H1 (cell line): ENCODE measurements at regions not wholly inside any gene's neighbourhood (a gene's known extent, or its start where the extent isn't known, plus 50 kb on each side); places are given as distances from the start of the nearest gene placed in this dataset.
A peak's percentile ranks its signal among the peaks of the same experiment; 100 is the strongest.

Experiments used
- CTCF ChIA-PET: fragments of 300-600 bp; sonication (Branson Sonifier 250); formaldehyde crosslinking; loops from one replicate; lab custom pipeline; 2021; ENCODE audit not compliant: partially characterized antibody; lab: Charles Lee
- POLR2A ChIA-PET: fragments of 300-600 bp; sonication (Branson Sonifier 250); formaldehyde crosslinking; loops from one replicate; lab custom pipeline; 2021; ENCODE audit warnings: inconsistent platforms; ENCODE audit not compliant: partially characterized antibody; lab: Charles Lee
- DNase-seq, 2 experiments: peaks; one replicate each; pipeline versions ENCODE4 v3.0.0 to v3.0.0-alpha.2; 2010 to 2022; ENCODE audit warnings: low spot score in 2 of 2, low read depth in 1 of 2, mixed read lengths in 1 of 2
- FAIRE-seq: peaks from 2 replicates; lab custom pipeline; 2011; peaks lifted over from hg19 to GRCh38; lab: Jason Lieb, UNC
- H2AFZ ChIP-seq: 2 replicates; pipeline ENCODE4 v1.8.1; 2012; ENCODE audit warnings: low read length, inconsistent platforms
- H2AK5ac ChIP-seq: 2 replicates; pipeline ENCODE4 v1.6.1; 2013; ENCODE audit warnings: low read depth, low read length
- H2BK120ac ChIP-seq: replicated peaks from 2 replicates; pipeline ENCODE3; 2013; ENCODE audit warnings: low read depth, low read length, inconsistent platforms
- H2BK12ac ChIP-seq: 2 replicates; pipeline ENCODE4 v1.6.1; 2013; ENCODE audit warnings: low read depth, low read length
- H2BK15ac ChIP-seq: 2 replicates; pipeline ENCODE4 v1.6.1; 2013; ENCODE audit warnings: low read length
- H2BK20ac ChIP-seq: 2 replicates; pipeline ENCODE4 v1.6.1; 2013; ENCODE audit warnings: low read length
- H2BK5ac ChIP-seq: 2 replicates; pipeline ENCODE4 v1.6.1; 2013; ENCODE audit warnings: low read depth, low read length
- H3K14ac ChIP-seq: 2 replicates; pipeline ENCODE4 v1.6.1; 2013; ENCODE audit warnings: inconsistent platforms; ENCODE audit not compliant: insufficient read length
- H3K18ac ChIP-seq: 2 replicates; pipeline ENCODE4 v1.6.1; 2013; ENCODE audit warnings: low read length; ENCODE audit errors: extremely low read depth
- H3K23ac ChIP-seq: 2 replicates; pipeline ENCODE4 v1.6.1; 2013; ENCODE audit warnings: inconsistent platforms; ENCODE audit not compliant: insufficient read length
- H3K23me2 ChIP-seq: 2 replicates; pipeline ENCODE4 v1.6.1; 2013; ENCODE audit warnings: low read depth, low read length
- H3K27ac ChIP-seq: 2 replicates; pipeline ENCODE4 v1.6.1; 2011; ENCODE audit warnings: low read depth, low read length, inconsistent platforms
- H3K27me3 ChIP-seq, 4 experiments: replicated peaks in 1 of 4; 1 replicate in 1 of 4; 2 replicates in 3 of 4; pipeline versions ENCODE4 v1.6.1 to v1.8.1; 2011 to 2013; ENCODE audit warnings: low read length in 3 of 4, mild to moderate bottlenecking in 3 of 4, inconsistent platforms in 2 of 4, mixed read lengths in 2 of 4, moderate library complexity in 1 of 4; ENCODE audit not compliant: control insufficient read depth in 3 of 4, insufficient read depth in 3 of 4; ENCODE audit errors: extremely low read depth in 1 of 4
- H3K36me3 ChIP-seq, 4 experiments: 2 replicates each; pipeline versions ENCODE4 v1.6.1 to v1.8.1; 2011 to 2013; ENCODE audit warnings: mild to moderate bottlenecking in 4 of 4, low read length in 3 of 4, moderate library complexity in 2 of 4, control low read depth in 1 of 4, inconsistent platforms in 1 of 4; ENCODE audit not compliant: insufficient read depth in 4 of 4, control insufficient read depth in 2 of 4
- H3K4ac ChIP-seq: replicated peaks from 2 replicates; pipeline ENCODE3; 2013; ENCODE audit warnings: low read length, low read depth, mixed read lengths, inconsistent platforms; ENCODE audit not compliant: insufficient read length
- H3K4me1 ChIP-seq, 4 experiments: replicated peaks in 1 of 4; 1 replicate in 1 of 4; 2 replicates in 3 of 4; pipeline versions ENCODE4 v1.6.1 to v1.8.1; 2011 to 2013; ENCODE audit warnings: low read length in 3 of 4, inconsistent platforms in 2 of 4, mixed read lengths in 1 of 4; ENCODE audit not compliant: insufficient read depth in 4 of 4, control insufficient read depth in 3 of 4
- H3K4me2 ChIP-seq, 2 experiments: 2 replicates each; pipeline versions ENCODE4 v1.6.1 to v1.8.1; 2011 to 2013; ENCODE audit warnings: low read depth in 2 of 2, low read length in 2 of 2, control low read depth in 1 of 2, inconsistent platforms in 1 of 2, mild to moderate bottlenecking in 1 of 2; ENCODE audit not compliant: insufficient read depth in 1 of 2
- H3K4me3 ChIP-seq, 4 experiments: fragments of 200-600, 300-600 bp in 1 of 4; sonication (generic), shearing (Covaris generic), sonication (Bioruptor Twin) in 1 of 4; 2 replicates each; pipeline versions ENCODE4 v1.5.1 to v1.8.1; 2011 to 2016; ENCODE audit warnings: low read length in 4 of 4, low read depth in 3 of 4, control low read depth in 2 of 4, inconsistent platforms in 2 of 4, mild to moderate bottlenecking in 2 of 4, mixed read lengths in 1 of 4, moderate library complexity in 1 of 4; ENCODE audit not compliant: insufficient read depth in 2 of 4; ENCODE audit errors: extremely low read depth in 1 of 4
- H3K56ac ChIP-seq: replicated peaks from 2 replicates; pipeline ENCODE3; 2013; ENCODE audit warnings: low read depth, mild to moderate bottlenecking, mixed read lengths, low read length, inconsistent platforms; ENCODE audit not compliant: insufficient read length
- H3K79me1 ChIP-seq: 2 replicates; pipeline ENCODE4 v1.6.1; 2013; ENCODE audit warnings: low read depth, low read length, control low read depth
- H3K79me2 ChIP-seq, 2 experiments: 2 replicates each; pipeline versions ENCODE4 v1.6.1 to v1.8.1; 2012 to 2013; ENCODE audit warnings: low read length in 2 of 2, mild to moderate bottlenecking in 2 of 2, inconsistent platforms in 1 of 2; ENCODE audit not compliant: insufficient read depth in 2 of 2, control insufficient read depth in 1 of 2
- H3K9ac ChIP-seq, 4 experiments: replicated peaks in 1 of 4; 1 replicate in 1 of 4; 2 replicates in 3 of 4; pipeline versions ENCODE4 v1.6.1 to v1.8.1; 2011 to 2013; ENCODE audit warnings: low read depth in 3 of 4, low read length in 3 of 4, control low read depth in 2 of 4, mild to moderate bottlenecking in 2 of 4, moderate library complexity in 2 of 4, inconsistent platforms in 1 of 4; ENCODE audit errors: extremely low read depth in 1 of 4
- H3K9me3 ChIP-seq, 2 experiments: 2 replicates each; pipeline versions ENCODE4 v1.6.1 to v1.8.1; 2012 to 2013; ENCODE audit warnings: mild to moderate bottlenecking in 2 of 2, moderate library complexity in 2 of 2, control low read depth in 1 of 2, inconsistent platforms in 1 of 2, low read depth in 1 of 2, low read length in 1 of 2, mixed read lengths in 1 of 2; ENCODE audit not compliant: insufficient read depth in 2 of 2
- H4K20me1 ChIP-seq, 2 experiments: replicated peaks in 1 of 2; 2 replicates each; pipeline versions ENCODE3 to v1.8.1; 2011 to 2013; ENCODE audit warnings: inconsistent platforms in 2 of 2, low read length in 2 of 2, mild to moderate bottlenecking in 1 of 2; ENCODE audit not compliant: insufficient read depth in 2 of 2, control insufficient read depth in 1 of 2
- H4K5ac ChIP-seq: 2 replicates; pipeline ENCODE4 v1.6.1; 2013; ENCODE audit warnings: low read length, low read depth, mixed read lengths, inconsistent platforms; ENCODE audit not compliant: insufficient read length
- H4K8ac ChIP-seq: 2 replicates; pipeline ENCODE4 v1.8.0; 2013; ENCODE audit warnings: mild to moderate bottlenecking, moderate library complexity, low read length, inconsistent platforms; ENCODE audit not compliant: insufficient read depth; ENCODE audit errors: extremely low read depth
- H4K91ac ChIP-seq: replicated peaks from 2 replicates; pipeline ENCODE3; 2013; ENCODE audit warnings: low read length, mixed read lengths, inconsistent platforms; ENCODE audit not compliant: insufficient read length
- CBX8 ChIP-seq: fragments of 300-800, 300-1000 bp; sonication (generic); IDR thresholded peaks from 2 replicates; pipeline ENCODE4 v1.7.1; 2016; ENCODE audit warnings: low read depth, low read length, borderline replicate concordance
- RAD21 ChIP-seq, 2 experiments: IDR thresholded peaks in 1 of 2; conservative IDR thresholded peaks in 1 of 2; 2 replicates each; pipeline ENCODE4 v1.6.1; 2011; ENCODE audit warnings: low read depth in 2 of 2, low read length in 2 of 2, improper control_type of control experiment in 1 of 2, inconsistent platforms in 1 of 2, mild to moderate bottlenecking in 1 of 2, moderate library complexity in 1 of 2

GRCh38 chr5:20574576-20574975, 586.6 kb upstream of the CDH18 start (continued):
- TF ChIP-seq RAD21 (IDR thresholded peaks at IDR 0.05 in 1 of 2, conservative IDR thresholded peaks at IDR 0.05 in 1 of 2; ENCODE audit: low read depth in 2 of 2, low read length in 2 of 2) = no peak

GRCh38 chr5:20572614-20573013, 584.6 kb upstream of the CDH18 start:
- Histone ChIP-seq H3K27me3 (no peaks in the 10 kb centered on the region), H2BK20ac (no peak overlapping the region), H3K79me2 (no peaks in the 10 kb centered on the region), H2BK15ac (no peak overlapping the region), H3K9ac (no peak overlapping the region), H2AFZ (no peak overlapping the region), H3K79me1 (no peaks in the 10 kb centered on the region), H3K14ac (no peak overlapping the region), H3K4me2 (no peak overlapping the region), H2BK5ac (no peak overlapping the region), H3K4me1 (peaks cover 0 to 2% (median 0%) of the 10 kb centered on the region in 4 experiments; a peak in 1 of 7 replicates), H2BK12ac (no peak overlapping the region), H3K9me3 (no peaks in the 10 kb centered on the region), H3K4me3 (no peak overlapping the region), H3K36me3 (no peaks in the 10 kb centered on the region), H3K23ac (no peak overlapping the region), H3K4ac (no peak overlapping the region), H2AK5ac (no peak overlapping the region), H3K18ac (no peak overlapping the region), H4K20me1 (no peaks in the 10 kb centered on the region), H3K27ac (no peak overlapping the region), H2BK120ac (no peak overlapping the region), H4K8ac (no peak overlapping the region), H4K91ac (no peak overlapping the region), H3K23me2 (no peaks in the 10 kb centered on the region), H3K56ac (no peak overlapping the region), H4K5ac (no peak overlapping the region)
- ChIA-PET CTCF (interaction anchor here (0.5 to 1.9 kb wide), 4 partner anchors 16 to 40 kb away, joined by 3 to 6 read pairs (median 3); no protein-coding TSS in a partner anchor), POLR2A (no interaction called here)
- TF ChIP-seq RAD21 (IDR thresholded peaks at IDR 0.05 in 1 of 2, conservative IDR thresholded peaks at IDR 0.05 in 1 of 2; ENCODE audit: low read depth in 2 of 2, low read length in 2 of 2) = peak in 1 of 2 experiments; percentile 22; a peak in 1 of 4 replicates
- no peak for TF ChIP-seq CBX8
- no peak for FAIRE-seq
- DNase-seq = no peak
